ENCODE measurements at regions not wholly inside any gene's neighbourhood (a gene's known extent, or its start where the extent isn't known, plus 50 kb on each side); places are given as distances from the start of the nearest gene placed in this dataset.
"Not testable (repeated sequence)": the region's sequence is repeated elsewhere in the genome, so short reads cannot be mapped to it uniquely, and the experiment has no call there.

DNA sequence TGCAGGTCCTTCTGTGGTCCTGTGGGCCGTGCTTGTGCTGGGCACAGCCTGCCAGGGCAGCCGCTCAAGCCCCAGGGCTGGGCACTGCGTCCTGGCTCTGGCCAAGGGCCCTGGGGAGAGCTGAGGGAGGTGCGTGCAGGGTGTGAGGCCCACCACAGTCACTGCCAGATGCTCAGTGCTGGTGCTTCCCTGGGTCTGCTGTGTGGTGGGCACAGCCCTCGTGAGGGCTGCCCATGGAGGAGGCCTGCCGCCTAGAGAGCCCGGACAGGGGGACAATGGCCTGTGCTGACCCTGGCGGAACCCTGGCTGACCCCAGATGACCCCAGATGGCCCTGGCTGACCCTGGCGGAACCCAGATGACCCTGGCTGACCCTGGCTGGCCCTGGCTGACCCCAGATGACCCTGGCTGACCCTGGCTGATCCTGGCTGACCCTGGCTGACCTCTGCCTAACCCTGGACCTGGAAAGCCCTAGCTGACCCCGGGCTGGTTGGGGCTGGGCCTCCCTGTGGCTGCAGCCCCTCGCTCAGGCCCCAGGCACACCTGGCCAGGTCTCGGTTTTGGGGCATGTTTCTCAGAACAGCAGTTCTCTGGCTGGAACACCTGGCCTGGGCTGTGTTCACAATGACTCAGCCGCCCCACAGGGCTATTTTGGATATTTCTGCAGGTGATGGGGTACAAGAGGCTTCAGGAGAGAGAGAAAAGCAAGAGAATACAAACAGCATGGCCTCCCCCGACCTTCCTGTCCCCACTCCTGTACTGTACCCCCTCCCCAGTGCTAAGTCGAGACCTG is 55.4 kb downstream of the TMEM121 start:
- DNase-seq: no peak

DNA sequence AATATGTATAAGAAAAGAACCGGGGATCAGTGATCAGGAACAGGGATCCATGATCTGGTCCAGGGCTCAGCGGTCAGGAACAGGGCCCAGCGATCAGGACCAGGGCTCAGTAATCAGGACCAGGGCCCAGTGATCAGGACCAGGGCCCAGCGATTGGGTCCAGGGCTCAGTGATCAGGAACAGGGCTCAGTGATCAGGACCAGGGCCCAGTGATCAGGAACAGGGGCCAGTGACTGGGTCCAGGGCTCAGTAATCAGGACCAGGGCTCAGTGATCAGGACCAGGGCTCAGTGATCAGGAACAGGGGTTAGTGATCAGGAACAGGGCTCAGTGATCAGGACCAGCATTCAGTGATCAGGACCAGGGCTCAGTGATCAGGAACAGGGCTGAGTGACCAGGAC is 56.3 kb downstream of the TMEM121 start:
- no peak for DNase-seq

DNA sequence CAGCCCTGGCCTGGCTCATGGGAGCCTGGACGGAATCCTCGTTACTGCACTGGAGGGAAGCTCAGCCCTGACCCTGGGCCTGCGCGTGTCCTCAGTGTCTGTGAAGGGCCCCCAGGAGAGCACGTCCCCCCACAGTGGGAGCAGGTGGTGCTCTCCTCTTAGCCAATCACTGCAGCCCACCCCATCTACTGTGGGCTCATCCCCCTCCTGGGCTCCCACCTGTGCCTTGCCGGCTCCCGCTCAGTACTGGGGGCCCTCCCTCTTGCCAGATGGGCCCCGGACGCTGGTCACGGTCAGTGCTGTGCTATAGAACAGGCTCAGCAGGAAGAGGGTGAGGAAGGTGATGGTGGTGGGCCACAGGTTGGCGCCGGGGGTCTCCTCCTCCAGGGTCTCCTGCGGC is 57.5 kb downstream of the TMEM121 start:
- not testable (repeated sequence) for DNase-seq

DNA sequence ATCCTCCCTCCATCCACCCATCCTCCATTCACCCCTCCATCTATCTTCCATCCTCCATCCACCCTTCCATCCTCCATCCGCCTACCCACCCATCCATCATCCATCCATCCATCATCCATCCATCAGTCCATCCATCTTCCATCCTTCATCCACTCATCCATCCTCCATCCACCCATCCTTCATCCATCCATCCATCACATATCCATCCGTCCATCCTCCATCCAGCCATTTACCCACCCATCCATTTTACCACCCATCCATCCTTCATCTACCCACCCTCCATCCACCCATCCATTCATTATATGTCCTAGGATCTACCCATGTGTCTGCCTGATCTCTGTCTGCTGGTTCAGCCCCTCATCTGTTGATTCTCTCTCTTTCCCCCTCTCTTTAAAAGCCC is 58.9 kb downstream of the TMEM121 start:
- not testable (repeated sequence) for DNase-seq

DNA sequence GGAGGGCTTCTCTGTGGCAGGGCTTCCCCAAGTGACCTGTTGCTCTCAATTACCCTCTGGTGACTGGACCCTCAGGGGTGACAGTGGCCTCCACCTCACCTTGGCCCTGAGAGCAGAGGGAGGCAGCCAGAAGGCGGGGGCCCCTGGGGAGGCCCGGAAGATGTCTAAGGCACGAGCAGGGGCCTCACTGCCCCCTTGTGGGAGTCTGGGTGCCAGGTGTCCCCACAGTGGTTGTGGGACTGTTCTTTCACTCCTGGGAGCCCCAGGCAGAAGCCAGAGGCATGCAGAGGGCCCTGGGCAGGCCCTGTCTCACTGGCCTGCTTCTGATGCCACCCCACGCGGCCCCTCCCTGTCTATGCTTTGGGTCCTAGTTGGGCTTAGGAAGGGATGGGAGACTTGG is 59.3 kb downstream of the TMEM121 start:
- not testable (repeated sequence) for DNase-seq

DNA sequence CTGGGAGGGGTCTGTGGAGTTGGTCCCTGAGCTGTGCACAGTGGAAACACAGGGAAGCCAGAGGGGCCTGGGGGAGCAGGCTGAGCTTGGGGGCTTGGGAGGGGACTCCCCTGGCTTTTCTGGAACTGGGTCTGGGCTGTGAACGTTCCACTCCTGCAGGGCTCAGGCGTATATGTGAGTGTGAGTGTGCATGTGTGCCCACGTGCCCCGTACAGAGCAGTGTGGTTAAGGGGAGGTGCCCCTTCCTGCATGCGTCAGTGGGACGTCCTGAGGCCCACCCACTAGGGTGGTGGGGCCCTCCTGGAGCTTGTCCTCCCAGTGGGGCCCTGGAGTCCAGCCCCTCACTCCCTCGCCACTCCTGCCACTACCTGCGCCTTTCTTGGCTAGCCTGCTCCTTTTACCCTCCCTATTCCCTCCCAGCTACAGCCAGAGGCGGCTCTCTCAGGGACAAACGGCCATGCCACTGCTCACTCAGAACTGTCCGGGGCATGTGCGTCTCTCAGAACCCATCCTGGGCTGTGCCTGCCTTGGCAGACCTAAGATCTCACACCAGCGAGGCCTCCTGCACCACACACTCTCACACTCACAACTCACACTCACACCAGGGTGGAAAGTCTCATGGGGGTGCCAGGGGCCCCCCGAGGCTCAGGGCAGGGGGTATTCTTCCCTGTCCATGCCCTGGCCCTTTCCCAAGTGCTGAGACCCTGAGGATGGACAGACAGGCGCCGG is 59.9 kb downstream of the TMEM121 start:
- not testable (repeated sequence) for DNase-seq

DNA sequence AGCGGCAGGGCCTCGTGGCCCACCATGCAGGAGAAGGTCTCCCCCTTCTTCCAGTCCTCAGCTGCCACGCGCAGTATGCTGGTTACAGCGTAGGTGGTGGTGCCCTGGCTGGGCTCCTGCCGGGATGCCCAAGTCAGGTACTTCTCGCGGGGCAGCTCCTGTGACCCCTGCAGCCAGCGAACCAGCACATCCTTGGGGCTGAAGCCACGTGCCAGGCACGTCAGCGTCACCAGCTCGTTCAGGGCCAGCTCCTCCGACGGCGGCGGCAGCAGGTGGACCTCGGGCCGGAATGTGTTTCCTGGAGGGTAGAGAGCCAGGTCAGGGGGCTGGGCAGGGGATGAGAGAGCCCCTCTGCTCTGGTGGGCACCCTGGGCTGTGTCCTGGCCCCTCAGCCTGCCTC is 60.7 kb downstream of the TMEM121 start:
- not testable (repeated sequence) for DNase-seq

DNA sequence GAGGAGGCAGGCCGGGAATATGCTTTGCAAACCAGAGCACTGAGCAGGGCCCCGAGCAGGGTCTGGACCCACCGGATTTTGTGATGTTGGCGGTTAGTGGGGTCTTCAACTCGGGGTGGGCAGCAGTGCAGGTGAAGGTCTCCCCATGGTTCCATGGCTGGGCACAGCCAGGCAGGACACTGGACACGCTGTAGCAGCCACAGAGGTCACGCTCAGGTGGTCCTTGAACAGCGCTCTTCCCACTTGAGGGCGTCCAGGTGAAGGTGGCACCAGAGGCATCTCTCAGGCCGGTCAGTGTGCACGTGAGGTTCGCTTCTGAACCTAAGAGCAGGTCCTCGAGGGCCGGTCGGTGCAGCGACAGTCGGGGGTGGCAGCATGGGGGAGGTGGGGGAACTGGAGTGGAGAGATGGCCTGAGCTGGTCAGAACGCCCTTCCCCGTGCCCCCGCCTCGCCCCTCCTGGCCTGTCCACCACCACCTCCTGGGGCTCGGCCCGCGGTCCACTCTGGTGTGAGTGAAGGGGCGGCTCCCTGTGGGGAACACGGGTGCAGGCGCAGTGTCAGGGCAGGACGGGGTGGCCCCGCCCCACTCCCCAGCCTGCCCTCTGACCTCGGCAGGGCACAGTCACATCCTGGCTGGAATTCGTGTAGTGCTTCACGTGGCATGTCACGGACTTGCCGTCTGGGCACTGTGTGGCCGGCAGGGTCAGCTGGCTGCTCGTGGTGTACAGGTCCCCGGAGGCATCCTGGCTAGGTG is 61.3 kb downstream of the TMEM121 start:
- DNase-seq: not testable (repeated sequence)

DNA sequence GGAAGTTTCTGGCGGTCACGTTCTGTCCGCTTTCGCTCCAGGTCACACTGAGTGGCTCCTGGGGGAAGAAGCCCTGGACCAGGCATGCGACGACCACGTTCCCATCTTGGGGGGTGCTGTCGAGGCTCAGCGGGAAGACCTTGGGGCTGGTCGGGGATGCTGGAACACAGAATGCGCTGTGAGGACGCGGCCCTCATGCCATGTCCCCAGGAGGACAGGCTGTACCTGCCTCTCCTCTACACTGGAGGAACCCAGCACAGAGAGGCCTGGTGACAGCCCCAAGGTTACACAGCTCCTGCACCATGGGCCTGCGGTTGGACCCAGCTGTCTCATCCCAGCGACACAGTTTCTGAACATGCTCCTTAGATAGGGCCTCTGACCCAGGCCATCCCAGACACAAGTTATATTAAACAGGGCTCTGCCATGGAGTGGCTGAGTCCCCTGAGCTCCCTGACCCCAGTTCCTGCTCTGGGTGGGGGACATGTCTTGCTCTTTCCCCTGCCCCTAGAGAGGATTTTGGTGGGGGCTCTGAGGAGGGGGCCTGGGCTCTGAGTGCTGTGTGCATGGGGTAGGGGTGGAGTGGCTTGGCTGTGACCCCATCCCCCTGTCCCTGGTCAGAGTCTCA is 62.0 kb downstream of the TMEM121 start:
- no peak for DNase-seq

DNA sequence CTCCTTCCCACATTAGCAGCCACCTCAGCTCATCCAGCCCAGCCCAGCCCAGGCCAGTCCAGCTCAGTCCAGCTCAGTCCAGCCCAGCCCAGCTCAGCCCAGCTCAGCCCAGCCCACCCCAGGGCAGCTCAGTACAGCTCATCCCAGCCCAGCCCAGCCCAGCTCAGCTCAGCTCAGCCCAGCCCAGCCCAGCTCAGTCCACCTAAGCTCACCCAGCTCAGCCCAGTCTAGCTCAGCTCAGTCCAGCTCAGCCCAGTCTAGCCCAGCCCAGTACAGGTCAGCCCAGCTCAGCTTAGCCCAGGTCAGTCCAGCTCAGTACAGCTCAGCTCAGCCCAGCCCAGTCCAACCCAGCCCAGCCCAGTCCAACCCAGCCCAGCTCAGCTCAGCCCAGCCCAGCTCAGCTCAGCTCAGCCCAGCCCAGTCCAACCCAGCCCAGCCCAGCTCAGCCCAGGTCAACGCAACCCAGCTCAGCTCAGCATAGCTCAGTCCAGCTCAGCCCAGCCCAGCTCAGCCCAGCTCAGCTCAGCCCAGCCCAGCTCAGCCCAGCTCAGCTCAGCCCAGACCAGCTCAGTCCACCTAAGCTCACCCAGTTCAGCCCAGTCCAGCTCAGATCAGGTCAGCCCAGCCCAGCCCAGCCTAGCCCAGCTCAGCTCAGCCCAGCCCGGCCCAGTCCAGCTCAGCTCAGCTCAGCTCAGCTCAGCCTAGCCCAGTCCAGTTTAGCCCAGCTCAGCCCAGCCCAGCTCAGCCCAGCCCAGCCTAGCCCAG is 63.0 kb downstream of the TMEM121 start:
- DNase-seq: no peak

DNA sequence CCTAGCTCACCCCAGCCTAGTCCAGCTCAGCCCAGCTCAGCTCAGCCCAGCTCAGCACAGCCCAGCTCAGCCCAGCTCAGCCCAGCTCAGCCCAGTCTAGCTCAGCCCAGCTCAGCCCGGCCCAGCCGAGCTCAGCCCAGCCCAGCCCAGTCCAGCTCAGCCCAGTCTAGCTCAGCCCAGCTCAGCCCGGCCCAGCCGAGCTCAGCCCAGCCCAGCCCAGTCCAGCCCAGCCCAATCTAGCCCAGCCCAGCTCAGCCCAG is 63.5 kb downstream of the TMEM121 start:
- DNase-seq: not testable (repeated sequence)

DNA sequence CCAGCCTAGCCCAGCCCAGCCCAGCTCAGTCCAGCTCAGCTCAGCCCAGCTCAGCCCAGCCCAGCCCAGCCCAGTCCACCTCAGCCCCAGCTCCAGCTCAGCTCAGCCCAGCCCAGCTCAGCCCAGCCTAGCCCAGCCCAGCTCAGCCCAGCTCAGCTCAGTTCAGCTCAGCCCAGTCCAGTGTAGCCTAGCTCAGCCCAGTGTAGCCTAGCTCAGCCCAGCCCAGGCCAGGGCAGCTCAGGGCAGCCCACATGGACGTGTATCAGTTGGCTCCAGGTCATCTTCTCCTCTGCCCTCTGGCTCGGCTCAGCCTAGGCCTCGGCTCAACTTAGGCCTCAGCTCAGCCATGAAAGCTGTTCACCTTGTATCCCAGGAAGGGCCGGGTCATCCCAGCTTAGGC is 64.7 kb downstream of the TMEM121 start:
- DNase-seq: no peak

DNA sequence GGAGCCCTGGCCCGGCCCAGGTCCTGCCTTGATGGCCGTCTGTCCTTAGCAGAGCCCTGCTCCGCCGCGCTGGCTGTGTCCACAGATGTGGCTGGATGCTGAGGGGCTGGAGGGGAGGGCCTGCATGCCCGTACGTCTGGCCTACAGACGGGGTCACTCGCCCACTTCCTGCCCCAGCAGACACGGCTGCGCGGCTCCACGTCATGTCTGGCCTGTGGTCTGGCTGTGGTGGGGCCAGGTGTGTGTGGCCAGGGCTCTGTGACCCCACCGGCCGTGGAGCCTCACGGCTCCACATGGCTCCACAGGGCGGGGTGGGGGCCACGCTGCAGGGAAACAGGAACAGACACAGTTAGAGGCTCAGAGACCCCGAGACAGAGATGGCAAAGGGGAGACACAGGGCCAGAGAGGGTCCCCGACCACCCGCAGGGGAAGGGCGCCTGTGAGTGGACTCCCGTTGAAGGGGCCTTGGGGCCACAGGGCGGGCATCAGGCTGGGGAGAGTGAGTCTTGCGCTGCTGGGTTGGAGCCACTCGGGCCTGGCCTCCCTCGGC is 65.5 kb downstream of the TMEM121 start:
- DNase-seq: not testable (repeated sequence)

DNA sequence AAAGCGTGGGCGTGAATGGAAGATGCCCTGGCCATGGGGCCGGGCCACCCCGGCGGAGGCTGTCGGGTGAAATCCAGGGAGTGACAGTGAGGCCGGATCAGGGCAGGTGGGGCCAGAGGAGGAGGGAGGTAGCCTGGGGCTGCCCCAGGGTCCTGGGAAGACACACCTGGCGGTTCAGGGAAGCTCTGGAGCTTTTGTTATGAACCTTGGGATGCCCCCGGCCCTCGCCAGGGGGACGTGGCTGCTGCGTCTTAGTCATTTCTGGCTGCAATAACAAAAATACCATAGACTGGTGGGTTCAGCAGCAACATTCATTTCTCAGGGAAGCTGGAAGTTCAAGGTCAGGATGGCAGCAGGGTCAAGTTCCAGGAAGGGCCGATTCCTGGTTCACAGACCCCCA is 66.3 kb downstream of the TMEM121 start:
- DNase-seq: not testable (repeated sequence)

DNA sequence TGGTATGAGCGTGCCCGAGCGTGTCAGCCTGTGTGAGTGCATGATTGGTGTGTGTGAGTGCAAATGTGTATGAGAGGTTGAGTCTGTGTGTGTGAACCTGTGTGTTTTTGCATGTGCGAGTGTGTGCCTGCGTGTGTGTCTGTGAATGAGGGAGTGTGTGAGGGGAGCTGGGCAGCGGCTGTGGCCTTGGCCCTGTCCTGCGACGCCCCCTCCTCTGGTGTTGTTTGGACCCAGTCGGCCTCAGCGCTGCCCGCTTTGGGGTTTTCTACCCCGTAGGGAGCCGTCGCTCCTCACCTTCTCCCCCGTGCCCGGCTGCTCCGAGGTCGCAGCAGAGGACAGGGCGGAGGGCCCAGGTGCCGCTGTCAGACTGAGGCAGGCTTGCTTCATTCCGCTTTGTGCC is 69.0 kb downstream of the TMEM121 start:
- not testable (repeated sequence) for DNase-seq

DNA sequence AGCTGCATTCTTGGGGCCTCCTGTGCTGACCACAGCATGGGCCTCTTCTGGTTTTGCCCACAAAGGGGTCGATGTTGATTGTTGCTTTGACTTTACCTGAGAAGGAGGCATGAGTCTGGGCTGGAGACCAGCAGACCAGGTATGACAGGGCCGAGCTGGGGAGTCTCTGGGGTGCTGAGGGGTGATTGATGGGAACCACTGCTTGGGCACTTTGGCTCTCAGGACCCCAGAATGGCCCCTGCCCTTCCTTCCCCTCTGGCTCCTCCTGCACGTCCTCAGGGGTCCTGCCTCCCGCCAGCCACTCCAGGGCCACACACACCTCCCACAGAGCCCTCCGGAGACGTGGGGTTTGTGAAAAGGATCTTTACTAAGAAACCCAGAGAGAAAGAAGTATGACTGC is 70.0 kb downstream of the TMEM121 start:
- not testable (repeated sequence) for DNase-seq

DNA sequence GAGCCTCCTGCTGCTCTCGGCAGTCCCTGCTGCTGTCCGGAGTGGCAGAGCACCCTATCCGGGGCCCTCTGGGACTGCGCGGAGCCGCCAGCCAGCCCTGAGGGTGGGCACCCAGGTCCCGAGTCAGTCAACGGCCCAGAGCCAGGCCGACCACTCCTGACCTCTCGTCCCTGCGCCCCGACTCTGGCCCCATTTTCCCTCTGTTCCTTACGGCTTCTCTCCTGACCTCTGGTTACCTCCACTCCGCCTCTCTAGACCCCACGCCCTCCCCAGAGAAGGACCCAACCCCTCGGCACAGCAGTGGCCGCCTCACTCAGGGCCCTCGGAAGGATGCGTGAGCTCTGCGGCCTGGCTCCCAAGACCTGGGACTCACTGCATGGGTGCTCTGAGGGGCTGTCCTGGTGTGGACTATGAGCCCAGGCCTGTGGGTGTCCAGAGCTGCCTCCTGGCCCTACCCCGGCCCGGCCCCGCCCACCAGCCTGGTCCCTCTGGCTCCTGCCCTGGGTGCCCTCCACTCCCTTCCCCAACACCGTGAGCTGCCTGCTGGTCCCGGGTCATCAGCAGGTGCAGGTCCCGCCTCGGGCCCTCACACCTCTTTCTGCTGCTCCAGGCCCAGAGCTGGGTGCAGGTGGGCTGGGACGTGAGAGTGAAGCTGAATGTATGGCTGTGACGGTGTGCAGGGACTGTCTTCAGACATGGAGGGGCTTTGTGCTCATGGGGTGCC is 71.8 kb downstream of the TMEM121 start:
- not testable (repeated sequence) for DNase-seq

DNA sequence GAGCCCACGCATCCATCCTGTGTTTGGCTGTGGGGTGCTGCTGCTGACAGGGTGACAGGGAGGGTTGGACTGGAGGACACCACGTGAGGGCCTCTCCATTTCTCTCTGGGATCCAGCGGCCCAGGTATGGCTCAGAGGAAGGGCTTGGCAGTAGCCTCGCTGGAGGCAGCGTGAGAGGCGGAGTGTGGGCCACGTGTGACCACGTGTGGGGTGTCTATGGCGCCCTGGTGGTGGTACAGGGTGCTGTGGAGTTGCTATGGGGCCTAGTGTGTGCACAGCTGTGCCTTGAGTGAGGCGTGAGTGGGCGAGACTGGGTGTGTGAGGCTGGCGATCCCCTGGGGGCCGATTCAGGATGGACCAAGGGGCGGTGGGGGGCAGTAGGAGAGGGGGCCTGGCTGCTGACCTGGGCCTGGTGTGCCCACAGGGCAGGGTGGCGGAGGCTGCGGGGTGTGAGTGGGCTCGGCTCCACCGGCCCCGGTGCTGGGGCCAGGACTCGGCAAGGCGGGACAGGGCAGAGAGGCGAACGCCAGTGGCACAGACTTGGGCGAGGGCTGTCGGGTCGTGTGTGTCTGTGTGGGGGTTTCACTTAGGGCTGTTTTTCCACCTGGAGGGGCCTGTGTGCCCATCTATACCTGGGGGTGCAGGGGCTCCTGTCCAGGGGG is 72.7 kb downstream of the TMEM121 start:
- not testable (repeated sequence) for DNase-seq

DNA sequence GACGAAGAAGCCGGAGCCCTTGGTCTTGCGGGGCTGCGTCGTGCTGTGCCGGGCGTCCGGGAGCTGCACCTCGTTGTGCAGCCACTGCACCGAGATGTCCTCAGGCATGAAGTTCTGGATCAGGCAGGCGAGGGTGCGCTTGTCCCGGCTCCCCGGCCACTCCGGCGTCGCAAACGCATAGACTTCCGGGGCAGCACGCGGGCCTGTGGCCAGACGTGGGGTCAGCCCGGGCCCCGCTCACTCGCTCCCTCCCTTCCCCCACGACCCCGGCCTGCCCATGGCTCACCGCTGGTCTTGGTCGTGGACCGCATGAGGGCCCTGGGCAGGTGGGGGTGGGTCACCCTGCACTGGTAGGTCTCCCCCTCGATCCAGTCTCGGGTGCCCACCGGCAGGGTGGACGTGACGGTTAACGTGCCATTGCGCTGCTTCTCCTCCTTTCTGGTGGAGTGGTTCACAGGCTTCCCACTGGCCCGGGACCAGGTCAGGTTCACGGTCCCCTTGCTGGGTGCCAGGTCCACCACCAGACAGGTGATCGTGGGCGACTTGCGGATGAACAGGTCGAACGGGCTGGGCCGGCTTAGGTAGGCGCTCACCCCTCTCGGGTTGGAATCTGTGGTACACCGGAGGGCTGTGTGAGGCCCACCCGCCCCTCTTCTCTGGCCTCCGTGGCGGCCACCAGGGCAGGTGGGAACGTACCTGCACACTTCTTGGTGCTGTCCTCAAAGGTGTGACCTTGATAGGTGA is 74.0 kb downstream of the TMEM121 start:
- not testable (repeated sequence) for DNase-seq

DNA sequence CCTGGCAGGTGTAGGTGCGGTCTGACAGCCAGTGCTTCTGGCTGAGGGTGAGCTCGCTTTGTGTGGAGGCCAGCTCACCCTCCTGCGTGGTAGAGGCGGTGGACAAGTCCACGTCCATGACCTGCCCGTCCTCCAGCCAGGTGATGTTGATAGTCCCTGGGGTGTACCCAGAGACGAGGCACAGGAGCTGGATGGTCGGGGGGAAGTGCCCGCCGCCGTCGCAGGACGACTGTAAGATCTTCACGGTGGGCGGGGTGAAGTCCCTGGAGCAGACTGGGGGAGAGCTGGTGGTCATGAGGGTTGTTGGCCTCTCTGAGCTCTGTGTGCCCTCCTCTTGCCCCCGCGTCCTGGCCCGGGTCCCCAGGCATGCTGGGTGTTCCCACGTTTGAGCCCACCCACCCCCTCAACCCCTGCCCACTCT is 74.6 kb downstream of the TMEM121 start:
- DNase-seq: no peak
